ENCODE measurements at regions not wholly inside any gene's neighbourhood (a gene's known extent, or its start where the extent isn't known, plus 50 kb on each side); places are given as distances from the start of the nearest gene placed in this dataset.

GRCh38 chr13:79829880-79830279 is 348.9 kb downstream of the NDFIP2 start:
- intact Hi-C loops (cut with micrococcal nuclease): no loop called here
- no peak for TF ChIP-seq CTCF (IDR thresholded peaks at IDR 0.05)

GRCh38 chr13:79825959-79826358 is 345.0 kb downstream of the NDFIP2 start:
- Mint-ChIP-seq H3K4me1 (no peaks in the 10 kb centered on the region), H3K36me3 (ENCODE audit: low read depth) (no peaks in the 10 kb centered on the region), H3K27ac (no peak overlapping the region), H3K9me3 (no peaks in the 10 kb centered on the region), H3K4me3 (no peak overlapping the region), H3K27me3 (no peaks in the 10 kb centered on the region)
- no peak for DNase-seq
- CTCF ChIA-PET: no interaction called here
- intact Hi-C loops (cut with micrococcal nuclease): no loop called here
- POLR2A ChIA-PET: no interaction called here
- no peak for TF ChIP-seq CTCF (IDR thresholded peaks at IDR 0.05)
- ATAC-seq (ENCODE audit: low read depth): no peak

More at GRCh38 chr13:79829880-79830279, 348.9 kb downstream of the NDFIP2 start:
- CTCF ChIA-PET: no interaction called here
- Mint-ChIP-seq H3K36me3 (ENCODE audit: low read depth) (no peaks in the 10 kb centered on the region), H3K4me3 (no peak overlapping the region), H3K27ac (no peak overlapping the region), H3K9me3 (no peaks in the 10 kb centered on the region), H3K4me1 (no peaks in the 10 kb centered on the region), H3K27me3 (no peaks in the 10 kb centered on the region)
- no peak for ATAC-seq (ENCODE audit: low read depth)
- POLR2A ChIA-PET: no interaction called here
- no peak for DNase-seq

- DNase-seq (no peak), ATAC-seq (ENCODE audit: low read depth) (no peak)
- H3K36me3 Mint-ChIP-seq (ENCODE audit: low read depth): no peaks in the 10 kb centered on the region
- CTCF ChIA-PET: no interaction called here
- TF ChIP-seq CTCF (IDR thresholded peaks at IDR 0.05): no peak
- peaks cover 26% of the 10 kb centered on the region for H3K4me1 Mint-ChIP-seq
- no peaks in the 10 kb centered on the region for H3K9me3 Mint-ChIP-seq
- no peak overlapping the region for H3K4me3 Mint-ChIP-seq
- POLR2A ChIA-PET: no interaction called here
- intact Hi-C loops (cut with micrococcal nuclease): no loop called here
- H3K27me3 Mint-ChIP-seq: no peaks in the 10 kb centered on the region
- H3K27ac Mint-ChIP-seq: no peak overlapping the region
These were observed 334.1 kb downstream of the NDFIP2 start for GRCh38 chr13:79815041-79815440.

- ATAC-seq (ENCODE audit: low read depth) (peak; percentile 66), DNase-seq (no peak)
- Mint-ChIP-seq H3K4me3 (peak overlapping the region; percentile 36), H3K27ac (peak overlapping the region; percentile 76), H3K36me3 (ENCODE audit: low read depth) (no peaks in the 10 kb centered on the region), H3K9me3 (no peaks in the 10 kb centered on the region), H3K27me3 (no peaks in the 10 kb centered on the region), H3K4me1 (peaks cover 26% of the 10 kb centered on the region)
- POLR2A ChIA-PET: interaction anchor here (0.6 kb wide), 1 partner anchor 30 kb away, joined by 3 read pairs; no protein-coding TSS in a partner anchor
- CTCF ChIA-PET: no interaction called here
- intact Hi-C loops (cut with micrococcal nuclease): loop anchor here (5.0 kb wide), 3 partner anchors 235 to 1155 kb away; partner anchors contain the start of genes OBI1 and SPRY2
- no peak for TF ChIP-seq CTCF (IDR thresholded peaks at IDR 0.05)
These were observed 331.3 kb downstream of the NDFIP2 start for GRCh38 chr13:79812070-79812850.

- Mint-ChIP-seq H3K4me1 (peaks cover 26% of the 10 kb centered on the region), H3K27me3 (no peaks in the 10 kb centered on the region), H3K27ac (no peak overlapping the region), H3K4me3 (no peak overlapping the region), H3K9me3 (no peaks in the 10 kb centered on the region), H3K36me3 (ENCODE audit: low read depth) (no peaks in the 10 kb centered on the region)
- ChIA-PET POLR2A (interaction anchor here (0.7 kb wide), 1 partner anchor 151 kb away, joined by 3 read pairs; no protein-coding TSS in a partner anchor), CTCF (no interaction called here)
- intact Hi-C loops (cut with micrococcal nuclease): loop anchor here (5.0 kb wide), 3 partner anchors 236 to 1154 kb away; partner anchors contain the start of genes OBI1 and SPRY2
- DNase-seq (no peak), ATAC-seq (ENCODE audit: low read depth) (no peak)
- TF ChIP-seq CTCF (IDR thresholded peaks at IDR 0.05): no peak
These were observed 330.2 kb downstream of the NDFIP2 start for GRCh38 chr13:79811170-79811569.
